ENCODE measurements at regions not wholly inside any gene's neighbourhood (a gene's known extent, or its start where the extent isn't known, plus 50 kb on each side); places are given as distances from the start of the nearest gene placed in this dataset.
"Not testable (repeated sequence)": the region's sequence is repeated elsewhere in the genome, so short reads cannot be mapped to it uniquely, and the experiment has no call there.

GRCh38 chr14:83535444-83535843 lies 1994.5 kb upstream of the FLRT2 start:
- DNase-seq = no peak

- no peak for DNase-seq
These were observed 1988.8 kb upstream of the FLRT2 start for GRCh38 chr14:83541147-83541546.

GRCh38 chr14:83548061-83548839 lies 1981.7 kb upstream of the FLRT2 start:
- no peak for DNase-seq

GRCh38 chr14:83556065-83556464 lies 1973.9 kb upstream of the FLRT2 start:
- no peak for DNase-seq

GRCh38 chr14:83556746-83557453 lies 1973.0 kb upstream of the FLRT2 start:
- DNase-seq = no peak

GRCh38 chr14:83558946-83559345 lies 1971.0 kb upstream of the FLRT2 start:
- no peak for DNase-seq

- DNase-seq = no peak
These were observed 1970.2 kb upstream of the FLRT2 start for GRCh38 chr14:83559721-83560120.

- DNase-seq = no peak
These were observed 1968.7 kb upstream of the FLRT2 start for GRCh38 chr14:83561261-83561660.

- no peak for DNase-seq
These were observed 1963.4 kb upstream of the FLRT2 start for GRCh38 chr14:83566567-83566966.

GRCh38 chr14:83568141-83568540 lies 1961.8 kb upstream of the FLRT2 start:
- no peak for DNase-seq

GRCh38 chr14:83575301-83575700 lies 1954.6 kb upstream of the FLRT2 start:
- DNase-seq = no peak

GRCh38 chr14:83583201-83583600 lies 1946.7 kb upstream of the FLRT2 start:
- DNase-seq = no peak

- no peak for DNase-seq
These were observed 1935.1 kb upstream of the FLRT2 start for GRCh38 chr14:83594874-83595273.

- no peak for DNase-seq
These were observed 1922.3 kb upstream of the FLRT2 start for GRCh38 chr14:83607682-83608081.

GRCh38 chr14:83611491-83611890 lies 1918.5 kb upstream of the FLRT2 start:
- DNase-seq = no peak

- no peak for DNase-seq
These were observed 1918.0 kb upstream of the FLRT2 start for GRCh38 chr14:83611906-83612390.

GRCh38 chr14:83614956-83615355 lies 1915.0 kb upstream of the FLRT2 start:
- DNase-seq = no peak

GRCh38 chr14:83624541-83624940 lies 1905.4 kb upstream of the FLRT2 start:
- DNase-seq = no peak

GRCh38 chr14:83632375-83632774 lies 1897.6 kb upstream of the FLRT2 start:
- DNase-seq = no peak

GRCh38 chr14:83638748-83639504 lies 1891.0 kb upstream of the FLRT2 start:
- no peak for DNase-seq

GRCh38 chr14:83639505-83639875 lies 1890.5 kb upstream of the FLRT2 start:
- DNase-seq = not testable (repeated sequence)

GRCh38 chr14:83646228-83646627 lies 1883.7 kb upstream of the FLRT2 start:
- DNase-seq = no peak

GRCh38 chr14:83660597-83660996 lies 1869.3 kb upstream of the FLRT2 start:
- DNase-seq = no peak

GRCh38 chr14:83664389-83664788 lies 1865.6 kb upstream of the FLRT2 start:
- DNase-seq = no peak
